SU-DHL-6 (cell line): ENCODE measurements at regions not wholly inside any gene's neighbourhood (a gene's known extent, or its start where the extent isn't known, plus 50 kb on each side); places are given as distances from the start of the nearest gene placed in this dataset.

ENCODE experiments used
- H2AFZ ChIP-seq: fragments of 200-600 bp; sonication (generic); 2 replicates; pipeline ENCODE4 v1.6.1; 2014; ENCODE audit warnings: low read depth, mild to moderate bottlenecking, moderate library complexity, mixed read lengths, antibody characterized with exemption, low read length; ENCODE audit not compliant: severe bottlenecking
- H3F3A ChIP-seq: fragments of 200-600 bp; shearing (Covaris generic); 2 replicates; pipeline ENCODE4 v1.6.0; 2016; ENCODE audit warnings: antibody characterized with exemption, mild to moderate bottlenecking; ENCODE audit not compliant: insufficient read depth
- H3K27ac ChIP-seq: fragments of 200-600 bp; sonication (generic); 2 replicates; pipeline ENCODE4 v1.5.1; 2016; ENCODE audit warnings: low read depth, mild to moderate bottlenecking, low read length, moderate library complexity, mixed read lengths
- H3K27me3 ChIP-seq: fragments of 200-600 bp; sonication (generic), shearing (Covaris generic); 2 replicates; pipeline ENCODE4 v1.6.0; 2014; ENCODE audit warnings: mild to moderate bottlenecking, low read length
- H3K36me3 ChIP-seq: fragments of 200-600 bp; sonication (generic); 2 replicates; pipeline ENCODE4 v1.6.1; 2014; ENCODE audit warnings: mild to moderate bottlenecking, low read length, mixed read lengths
- H3K4me2 ChIP-seq: fragments of 300-600, 200-600 bp; shearing (Covaris generic), sonication (generic); 2 replicates; pipeline ENCODE4 v1.6.0; 2014; ENCODE audit warnings: low read length, low read depth, mild to moderate bottlenecking; ENCODE audit not compliant: poor library complexity, severe bottlenecking
- H3K4me3 ChIP-seq: fragments of 200-600 bp; sonication (generic); 2 replicates; pipeline ENCODE4 v1.5.1; 2014; ENCODE audit warnings: antibody characterized with exemption, low read length, mild to moderate bottlenecking, mixed read lengths; ENCODE audit not compliant: insufficient read depth, poor library complexity, severe bottlenecking
- H3K79me2 ChIP-seq: fragments of 200-600 bp; sonication (generic); 2 replicates; pipeline ENCODE4 v1.6.1; 2014; ENCODE audit warnings: mild to moderate bottlenecking, low read length, moderate library complexity; ENCODE audit not compliant: insufficient read depth
- H3K9ac ChIP-seq: fragments of 200-600 bp; sonication (generic); 2 replicates; pipeline ENCODE4 v1.7.0; 2014; ENCODE audit warnings: mild to moderate bottlenecking, low read length
- H3K9me2 ChIP-seq: fragments of 200-600 bp; sonication (generic); replicated peaks from 2 replicates; pipeline ENCODE4 v1.6.1; 2014; ENCODE audit warnings: low read length; ENCODE audit not compliant: insufficient read depth
- H3K9me3 ChIP-seq: fragments of 200-600 bp; sonication (generic); 2 replicates; pipeline ENCODE4 v1.6.1; 2014; ENCODE audit warnings: low read length, mixed read lengths; ENCODE audit not compliant: insufficient read depth
- H4K20me1 ChIP-seq: fragments of 200-600 bp; sonication (generic); 2 replicates; pipeline ENCODE4 v1.6.1; 2014; ENCODE audit warnings: low read depth, mild to moderate bottlenecking, antibody characterized with exemption, low read length, moderate library complexity, mixed read lengths
- CTCF ChIP-seq: fragments of 200-600 bp; sonication (generic); IDR thresholded peaks from one replicate; pipeline ENCODE4 v1.5.1; 2017; ENCODE audit warnings: antibody characterized with exemption, mild to moderate bottlenecking, low read length, moderate library complexity; ENCODE audit not compliant: insufficient read depth, poor library complexity, severe bottlenecking
- EZH2phosphoT487 ChIP-seq: fragments of 200-600 bp; sonication (generic), shearing (Covaris generic); conservative IDR thresholded peaks from 2 replicates; pipeline ENCODE4 v1.6.1; 2018; ENCODE audit warnings: mild to moderate bottlenecking, antibody characterized with exemption, low read length, moderate library complexity, mixed read lengths

- Histone ChIP-seq H3F3A (no peaks in the 10 kb centered on the region), H3K4me2 (no peak overlapping the region)
Measured at GRCh38 chr21:26784974-26785373, 60.2 kb downstream of the ADAMTS1 start.

DNA sequence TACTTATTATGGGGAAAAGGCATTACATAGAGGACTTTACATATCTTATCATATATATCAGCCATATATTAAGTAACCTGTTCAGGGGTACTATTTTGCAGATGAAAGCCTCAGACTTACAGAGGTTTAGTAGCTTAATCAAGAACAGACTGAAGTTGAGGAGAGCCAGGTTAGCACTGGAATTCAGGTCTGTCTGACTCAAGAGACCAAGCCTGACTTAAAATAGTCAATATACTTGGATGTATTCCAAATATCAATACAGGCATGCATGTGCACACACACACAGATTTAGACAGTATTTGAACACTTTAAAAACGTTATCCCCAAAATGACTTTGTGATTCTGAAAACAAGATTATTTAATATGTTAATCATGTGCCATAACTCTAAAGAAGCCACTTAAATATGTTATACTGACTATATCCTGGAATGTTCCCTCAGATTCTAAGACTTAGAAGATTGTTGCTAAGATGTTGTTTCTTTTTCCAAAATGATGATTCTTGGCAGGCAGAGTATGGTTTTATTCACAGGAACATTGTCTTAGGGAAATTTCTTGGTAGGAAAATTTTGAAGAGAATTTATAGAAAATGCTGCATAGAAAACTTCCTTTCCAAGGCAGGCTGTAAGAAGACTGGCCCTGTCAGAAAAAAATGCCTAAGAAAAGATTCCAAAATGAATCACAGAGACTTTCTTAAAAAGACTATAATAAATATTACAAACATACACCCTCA, 61.6 kb downstream of the ADAMTS1 start:
- Histone ChIP-seq H3K9me3 (no peaks in the 10 kb centered on the region; the same call in 1 of the 2 replicates), H2AFZ (no peak overlapping the region), H3K36me3 (no peaks in the 10 kb centered on the region), H3K4me3 (no peak overlapping the region), H3F3A (no peaks in the 10 kb centered on the region), H3K9me2 (no peaks in the 10 kb centered on the region), H3K4me2 (no peak overlapping the region), H4K20me1 (no peaks in the 10 kb centered on the region), H3K27ac (no peak overlapping the region), H3K79me2 (no peaks in the 10 kb centered on the region), H3K27me3 (no peaks in the 10 kb centered on the region), H3K9ac (no peak overlapping the region)
- TF ChIP-seq CTCF (no peak), EZH2phosphoT487 (no peak)

More at GRCh38 chr21:26784974-26785373, 60.2 kb downstream of the ADAMTS1 start:
- Histone ChIP-seq H2AFZ (no peak overlapping the region), H3K9me3 (no peaks in the 10 kb centered on the region; the same call in 1 of the 2 replicates), H3K27ac (no peak overlapping the region), H3K36me3 (no peaks in the 10 kb centered on the region), H3K79me2 (no peaks in the 10 kb centered on the region), H3K9me2 (no peaks in the 10 kb centered on the region), H3K27me3 (no peaks in the 10 kb centered on the region), H3K9ac (no peak overlapping the region), H4K20me1 (no peaks in the 10 kb centered on the region), H3K4me3 (no peak overlapping the region)
- TF ChIP-seq EZH2phosphoT487: no peak
- no peak for TF ChIP-seq CTCF

- Histone ChIP-seq H3K9me3 (no peaks in the 10 kb centered on the region; the same call in 1 of the 2 replicates), H2AFZ (no peak overlapping the region), H3K27ac (no peak overlapping the region), H3F3A (no peaks in the 10 kb centered on the region), H3K4me2 (no peak overlapping the region), H3K4me3 (no peak overlapping the region), H4K20me1 (no peaks in the 10 kb centered on the region), H3K9me2 (no peaks in the 10 kb centered on the region), H3K9ac (no peak overlapping the region), H3K27me3 (no peaks in the 10 kb centered on the region), H3K36me3 (no peaks in the 10 kb centered on the region), H3K79me2 (no peaks in the 10 kb centered on the region)
- TF ChIP-seq CTCF: no peak
- no peak for TF ChIP-seq EZH2phosphoT487
Measured at GRCh38 chr21:26782747-26783146, 62.5 kb downstream of the ADAMTS1 start.
